Kidney capillary endothelial cell (primary cell): ENCODE measurements at regions not wholly inside any gene's neighbourhood (a gene's known extent, or its start where the extent isn't known, plus 50 kb on each side); places are given as distances from the start of the nearest gene placed in this dataset.
"Not testable (repeated sequence)": the region's sequence is repeated elsewhere in the genome, so short reads cannot be mapped to it uniquely, and the experiment has no call there.

Experiments
- DNase-seq: peaks from one replicate; pipeline ENCODE4 v3.0.0-alpha.2; 2018; ENCODE audit warnings: low spot score

GRCh38 chr12:62192903-62193250, 67.3 kb upstream of the USP15 start:
- DNase-seq = no peak

- DNase-seq = no peak
Measured at GRCh38 chr12:62194031-62194430, 66.2 kb upstream of the USP15 start.

- no peak for DNase-seq
Measured at GRCh38 chr12:62194616-62195015, 65.6 kb upstream of the USP15 start.

GRCh38 chr12:62196146-62196545, 64.1 kb upstream of the USP15 start:
- DNase-seq = no peak

GRCh38 chr12:62202861-62203260, 57.3 kb upstream of the USP15 start:
- not testable (repeated sequence) for DNase-seq

GRCh38 chr12:62205346-62205745, 54.9 kb upstream of the USP15 start:
- no peak for DNase-seq

- no peak for DNase-seq
Measured at GRCh38 chr12:62207248-62207647, 53.0 kb upstream of the USP15 start.
